HUES6 (cell line): ENCODE measurements at regions not wholly inside any gene's neighbourhood (a gene's known extent, or its start where the extent isn't known, plus 50 kb on each side); places are given as distances from the start of the nearest gene placed in this dataset.

ENCODE experiments used
- H3K27ac ChIP-seq: 2 replicates; pipeline ENCODE4 v1.7.0; 2013; ENCODE audit warnings: low read depth, mild to moderate bottlenecking, low read length, inconsistent platforms
- H3K27me3 ChIP-seq: 2 replicates; pipeline ENCODE4 v1.6.1; 2013; ENCODE audit warnings: low read length; ENCODE audit not compliant: control insufficient read depth, insufficient read depth
- H3K36me3 ChIP-seq: 2 replicates; pipeline ENCODE4 v1.6.1; 2013; ENCODE audit warnings: low read length; ENCODE audit not compliant: control insufficient read depth, insufficient read depth
- H3K4me1 ChIP-seq: 2 replicates; pipeline ENCODE4 v1.6.1; 2013; ENCODE audit warnings: low read length; ENCODE audit not compliant: control insufficient read depth, insufficient read depth
- H3K4me3 ChIP-seq: 2 replicates; pipeline ENCODE4 v1.5.1; 2013; ENCODE audit warnings: low read depth, low read length
- H3K9ac ChIP-seq: one replicate; pipeline ENCODE4 v1.6.1; 2013; ENCODE audit warnings: mild to moderate bottlenecking, low read length
- H3K9me3 ChIP-seq: 2 replicates; pipeline ENCODE4 v1.6.1; 2013; ENCODE audit warnings: low read depth, low read length; ENCODE audit not compliant: control insufficient read depth, insufficient read depth

GRCh38 chr18:37783771-37784170 is 218.2 kb upstream of the CELF4 start:
- no peaks in the 10 kb centered on the region for H3K27me3 ChIP-seq
- H3K27ac ChIP-seq = no peak overlapping the region
- H3K9ac ChIP-seq = no peak overlapping the region

GRCh38 chr18:37779220-37779619 is 213.6 kb upstream of the CELF4 start:
- H3K4me3 ChIP-seq = no peak overlapping the region
- H3K9me3 ChIP-seq = no peaks in the 10 kb centered on the region
- no peaks in the 10 kb centered on the region; the same call in 1 of the 2 replicates for H3K4me1 ChIP-seq
- H3K27me3 ChIP-seq = 0 out of 2 replicates have a peak, but pooled peaks cover 3% of the 10 kb centered on the region
- no peak overlapping the region for H3K27ac ChIP-seq
- H3K36me3 ChIP-seq = no peaks in the 10 kb centered on the region
- no peak overlapping the region for H3K9ac ChIP-seq

More at GRCh38 chr18:37783771-37784170, 218.2 kb upstream of the CELF4 start:
- no peaks in the 10 kb centered on the region for H3K36me3 ChIP-seq
- H3K9me3 ChIP-seq = no peaks in the 10 kb centered on the region; the same call in 1 of the 2 replicates
- H3K4me3 ChIP-seq = no peak overlapping the region
- H3K4me1 ChIP-seq = no peaks in the 10 kb centered on the region; the same call in 1 of the 2 replicates

DNA sequence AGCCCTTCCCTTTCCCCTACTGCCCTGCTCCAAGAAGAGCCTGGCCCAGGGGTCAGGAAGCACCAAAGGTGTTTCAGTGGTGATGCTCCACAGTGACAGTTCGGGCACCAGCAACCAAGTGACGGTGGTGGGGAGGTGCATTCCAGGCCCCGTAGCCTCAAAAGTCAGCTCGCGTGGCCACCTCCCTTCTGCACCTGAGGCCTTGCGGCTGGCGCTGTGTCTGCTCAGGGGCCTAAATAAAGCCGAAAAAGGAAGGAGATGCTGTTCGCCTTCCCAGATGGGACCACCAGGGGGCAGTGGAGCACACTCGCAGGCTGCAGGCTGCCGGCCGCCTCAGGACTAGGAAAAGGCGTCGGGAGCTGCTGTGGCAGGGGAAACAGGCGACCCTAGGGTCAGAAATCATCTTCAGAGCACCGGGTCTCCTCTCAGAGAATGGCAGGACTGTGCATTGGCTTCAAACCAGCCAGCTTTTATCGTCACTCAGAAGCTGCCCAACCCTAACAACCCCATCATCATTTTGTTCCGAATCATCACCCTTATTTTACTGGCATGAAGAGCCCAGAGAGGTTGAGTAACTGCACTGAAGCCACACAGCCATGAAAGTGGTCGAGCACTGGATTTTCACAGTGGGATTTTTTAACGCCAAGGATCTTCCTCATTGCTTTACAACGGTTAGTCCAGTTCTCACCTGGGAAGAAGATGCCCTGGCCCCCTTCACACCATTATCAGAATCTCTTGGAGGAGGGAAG is 213.0 kb upstream of the CELF4 start:
- H3K27me3 ChIP-seq = 0 out of 2 replicates have a peak, but pooled peaks cover 3% of the 10 kb centered on the region
- H3K4me1 ChIP-seq = no peaks in the 10 kb centered on the region
- no peak overlapping the region for H3K27ac ChIP-seq
- no peak overlapping the region for H3K4me3 ChIP-seq
- H3K9ac ChIP-seq = no peak overlapping the region
- no peaks in the 10 kb centered on the region for H3K9me3 ChIP-seq
- H3K36me3 ChIP-seq = no peaks in the 10 kb centered on the region

DNA sequence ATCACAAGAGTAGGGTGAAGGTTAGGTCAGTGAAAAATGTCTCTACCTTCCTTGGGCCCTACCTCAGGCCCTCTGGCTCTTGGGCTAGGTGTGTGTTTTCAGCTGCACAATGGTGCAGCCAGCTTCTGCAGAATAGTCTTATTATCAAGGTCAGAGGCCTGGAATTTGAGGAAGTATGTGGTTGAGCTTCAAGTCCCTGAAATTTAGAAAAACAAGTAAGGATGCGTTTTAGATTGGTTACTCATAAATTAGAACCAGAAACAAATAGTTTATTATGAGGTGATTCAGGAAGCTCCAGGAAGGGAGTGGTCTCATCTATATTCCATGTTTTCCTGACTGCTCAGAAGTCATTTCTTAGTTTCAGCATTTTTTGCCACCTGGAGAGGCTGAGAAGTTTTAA is 204.2 kb upstream of the CELF4 start:
- H3K27ac ChIP-seq = no peak overlapping the region
- H3K4me3 ChIP-seq = no peak overlapping the region
- no peak overlapping the region for H3K9ac ChIP-seq
- H3K27me3 ChIP-seq = 0 out of 2 replicates have a peak, but pooled peaks cover 3% of the 10 kb centered on the region
- no peaks in the 10 kb centered on the region for H3K9me3 ChIP-seq
- H3K36me3 ChIP-seq = no peaks in the 10 kb centered on the region
- no peaks in the 10 kb centered on the region for H3K4me1 ChIP-seq

DNA sequence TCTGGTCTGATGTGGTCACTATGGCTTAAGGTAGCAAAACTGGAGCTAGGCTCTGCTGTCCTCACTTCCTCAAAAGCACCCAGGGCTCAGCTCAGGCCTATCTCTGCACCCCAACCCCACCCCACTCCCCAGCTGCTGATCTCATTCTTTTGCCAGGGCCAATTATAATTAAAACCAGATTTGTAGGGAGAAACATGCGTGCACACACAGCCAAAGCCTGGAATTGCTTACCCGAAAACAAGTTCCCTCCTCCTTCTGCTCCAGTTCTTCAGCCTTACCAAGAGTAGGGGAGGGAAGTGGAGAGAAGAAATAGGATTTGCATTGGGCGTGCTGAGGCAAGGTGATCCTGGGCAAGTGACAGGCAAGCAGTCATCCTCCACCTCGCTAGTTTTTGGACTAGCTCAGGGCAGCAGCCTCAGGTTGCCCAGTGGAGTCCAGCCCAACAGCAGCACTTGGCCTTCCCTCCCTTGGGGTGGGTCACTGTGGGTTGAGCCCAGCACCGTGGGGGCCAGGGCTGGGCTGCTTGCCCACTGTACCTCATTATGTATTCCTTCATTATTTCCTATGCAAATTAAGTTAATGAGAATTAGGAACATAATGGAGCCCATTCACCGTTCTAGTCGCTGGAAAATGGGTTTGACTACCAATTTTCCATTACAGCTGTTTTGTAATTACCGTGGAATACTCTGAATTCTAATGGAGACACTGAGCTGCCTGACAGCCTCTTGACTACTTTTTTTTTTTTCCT is 199.1 kb upstream of the CELF4 start:
- Histone ChIP-seq H3K27me3 (0 out of 2 replicates have a peak, but pooled peaks cover 5% of the 10 kb centered on the region), H3K36me3 (no peaks in the 10 kb centered on the region), H3K9me3 (no peaks in the 10 kb centered on the region), H3K9ac (no peak overlapping the region), H3K4me1 (no peaks in the 10 kb centered on the region), H3K4me3 (no peak overlapping the region), H3K27ac (no peak overlapping the region)

DNA sequence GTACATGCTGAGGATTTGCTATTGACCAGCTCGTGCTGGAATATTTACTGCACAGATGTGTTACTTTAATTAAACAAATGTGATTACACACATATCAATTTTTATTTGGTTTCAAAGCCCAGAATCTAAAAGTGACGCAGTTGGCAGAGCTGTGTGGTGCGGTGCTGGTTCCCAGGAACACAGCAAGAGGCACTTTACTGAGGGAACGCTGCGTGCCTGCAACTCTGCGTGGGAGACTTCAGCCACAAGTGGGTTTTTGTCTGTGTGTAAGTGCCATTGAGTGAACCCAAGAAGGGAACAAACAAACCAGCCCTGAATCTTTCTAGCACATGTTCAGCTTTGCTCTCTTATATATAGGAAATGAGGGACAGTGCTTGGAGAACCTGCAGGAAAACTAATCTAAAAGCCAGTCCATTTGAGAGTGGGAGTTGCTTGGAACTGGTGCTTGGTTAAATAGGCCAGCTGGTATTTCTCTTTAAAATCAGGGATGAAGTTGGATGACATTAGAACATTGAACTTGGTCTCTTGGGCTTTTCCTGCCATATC is 196.6 kb upstream of the CELF4 start:
- H3K36me3 ChIP-seq = no peaks in the 10 kb centered on the region
- H3K4me1 ChIP-seq = no peaks in the 10 kb centered on the region
- no peak overlapping the region for H3K27ac ChIP-seq
- no peaks in the 10 kb centered on the region for H3K9me3 ChIP-seq
- 0 out of 2 replicates have a peak, but pooled peaks cover 2% of the 10 kb centered on the region for H3K27me3 ChIP-seq
- no peak overlapping the region for H3K4me3 ChIP-seq
- no peak overlapping the region for H3K9ac ChIP-seq

- H3K9me3 ChIP-seq = no peaks in the 10 kb centered on the region
- H3K4me3 ChIP-seq = no peak overlapping the region
- no peak overlapping the region for H3K27ac ChIP-seq
- H3K4me1 ChIP-seq = no peaks in the 10 kb centered on the region; the same call in 1 of the 2 replicates
- no peaks in the 10 kb centered on the region for H3K36me3 ChIP-seq
- no peak overlapping the region for H3K9ac ChIP-seq
- no peaks in the 10 kb centered on the region; the same call in 1 of the 2 replicates for H3K27me3 ChIP-seq
Observed at GRCh38 chr18:37754141-37754540, 188.5 kb upstream of the CELF4 start.

- H3K9me3 ChIP-seq = no peaks in the 10 kb centered on the region
- H3K27me3 ChIP-seq = 0 out of 2 replicates have a peak, but pooled peaks cover 3% of the 10 kb centered on the region
- no peak overlapping the region for H3K27ac ChIP-seq
- H3K9ac ChIP-seq = no peak overlapping the region
- H3K36me3 ChIP-seq = no peaks in the 10 kb centered on the region
- H3K4me1 ChIP-seq = peaks cover 5% of the 10 kb centered on the region
- no peak overlapping the region for H3K4me3 ChIP-seq
Observed at GRCh38 chr18:37742436-37742835, 176.8 kb upstream of the CELF4 start.

DNA sequence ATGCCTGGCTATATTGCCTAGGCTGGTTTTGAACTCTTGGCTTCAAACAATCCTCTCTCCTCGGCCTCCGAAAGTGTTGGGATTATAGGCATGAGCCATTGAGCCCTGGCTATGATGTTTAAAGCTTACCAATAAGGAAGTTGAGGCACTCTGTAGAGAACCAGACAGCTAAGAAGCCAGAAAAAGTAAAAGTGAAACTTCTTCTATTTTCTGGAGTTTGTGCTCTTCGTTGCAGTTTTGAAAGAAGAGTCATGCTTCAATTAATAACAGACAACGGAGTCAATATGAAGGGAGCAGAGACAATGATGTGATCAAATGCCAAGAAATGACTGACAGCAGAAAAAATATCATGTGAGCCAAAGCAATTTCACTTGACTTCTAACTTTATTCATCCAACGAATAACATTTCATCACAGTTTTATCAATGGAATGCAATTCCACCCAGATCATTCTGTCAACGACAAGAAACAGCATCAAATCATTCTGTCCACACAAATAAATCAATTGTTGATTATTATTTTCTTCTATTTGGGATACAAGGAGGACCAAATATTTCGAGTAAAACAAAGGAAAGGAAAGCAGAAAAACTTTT is 175.5 kb upstream of the CELF4 start:
- H3K9me3 ChIP-seq = no peaks in the 10 kb centered on the region
- H3K27me3 ChIP-seq = 0 out of 2 replicates have a peak, but pooled peaks cover 4% of the 10 kb centered on the region
- H3K9ac ChIP-seq = no peak overlapping the region
- H3K4me3 ChIP-seq = no peak overlapping the region
- H3K36me3 ChIP-seq = no peaks in the 10 kb centered on the region
- no peak overlapping the region for H3K27ac ChIP-seq
- peaks cover 5% of the 10 kb centered on the region for H3K4me1 ChIP-seq

- H3K36me3 ChIP-seq = no peaks in the 10 kb centered on the region
- H3K9me3 ChIP-seq = no peaks in the 10 kb centered on the region
- H3K27ac ChIP-seq = no peak overlapping the region
- H3K27me3 ChIP-seq = 0 out of 2 replicates have a peak, but pooled peaks cover 4% of the 10 kb centered on the region
- no peaks in the 10 kb centered on the region for H3K4me1 ChIP-seq
- H3K4me3 ChIP-seq = no peak overlapping the region
- no peak overlapping the region for H3K9ac ChIP-seq
Observed at GRCh38 chr18:37734406-37734805, 168.8 kb upstream of the CELF4 start.
